Neural progenitor cell (in vitro differentiated cells): ENCODE measurements at regions not wholly inside any gene's neighbourhood (a gene's known extent, or its start where the extent isn't known, plus 50 kb on each side); places are given as distances from the start of the nearest gene placed in this dataset.

Experiments
- DNase-seq: peaks from one replicate; pipeline ENCODE4 v3.0.0-alpha.2; 2016; ENCODE audit warnings: low spot score
- H2AFZ ChIP-seq: fragments of 200-600 bp; sonication (generic); replicated peaks from 2 replicates; pipeline ENCODE4 v1.6.1; 2016; ENCODE audit warnings: antibody characterized with exemption
- H3F3A ChIP-seq: fragments of 200-600 bp; sonication (generic); 2 replicates; pipeline ENCODE4 v1.6.1; 2016; ENCODE audit warnings: antibody characterized with exemption, low read depth
- H3K27ac ChIP-seq: fragments of 200-600 bp; sonication (generic); 2 replicates; pipeline ENCODE4 v1.5.1; 2016; ENCODE audit warnings: mild to moderate bottlenecking
- H3K27me3 ChIP-seq: fragments of 200-600 bp; sonication (generic); 2 replicates; pipeline ENCODE4 v1.6.1; 2016; ENCODE audit warnings: mild to moderate bottlenecking, moderate library complexity
- H3K36me3 ChIP-seq: fragments of 200-600 bp; sonication (generic); 2 replicates; pipeline ENCODE4 v1.5.1; 2016
- H3K4me1 ChIP-seq: fragments of 200-600 bp; sonication (generic); 2 replicates; pipeline ENCODE4 v1.6.1; 2016; ENCODE audit warnings: mixed run types
- H3K4me2 ChIP-seq: fragments of 200-600 bp; sonication (generic); 2 replicates; pipeline ENCODE4 v1.6.1; 2016
- H3K4me3 ChIP-seq: fragments of 200-600 bp; sonication (generic); 2 replicates; pipeline ENCODE4 v1.5.1; 2016
- H3K79me2 ChIP-seq: fragments of 200-600 bp; sonication (generic); 2 replicates; pipeline ENCODE4 v1.6.1; 2016; ENCODE audit warnings: low read depth
- H3K9ac ChIP-seq: fragments of 200-600 bp; sonication (generic); 2 replicates; pipeline ENCODE4 v1.6.1; 2016
- H3K9me3 ChIP-seq: fragments of 200-600 bp; sonication (generic); 2 replicates; pipeline ENCODE4 v1.5.1; 2016; ENCODE audit warnings: low read depth
- H4K20me1 ChIP-seq: fragments of 200-600 bp; sonication (generic); 2 replicates; pipeline ENCODE4 v1.6.1; 2016; ENCODE audit warnings: low read depth
- H3K27ac Mint-ChIP-seq: 3 replicates; pipeline ENCODE4 v1.8.0; 2021; ENCODE audit warnings: mixed read lengths
- H3K27me3 Mint-ChIP-seq: 2 replicates; pipeline ENCODE4 v1.8.0; 2022; ENCODE audit warnings: low read depth, mild to moderate bottlenecking, inconsistent platforms, moderate library complexity, mixed read lengths; ENCODE audit not compliant: insufficient read depth
- H3K36me3 Mint-ChIP-seq: 3 replicates; pipeline ENCODE4 v1.8.0; 2021; ENCODE audit warnings: mixed read lengths
- H3K4me1 Mint-ChIP-seq: 3 replicates; pipeline ENCODE4 v1.8.0; 2021; ENCODE audit warnings: mixed read lengths
- H3K4me3 Mint-ChIP-seq: 3 replicates; pipeline ENCODE4 v1.8.0; 2021; ENCODE audit warnings: mild to moderate bottlenecking, moderate library complexity, mixed read lengths
- H3K9me3 Mint-ChIP-seq: 3 replicates; pipeline ENCODE4 v1.8.0; 2020; ENCODE audit warnings: mixed read lengths
- EZH2 ChIP-seq: fragments of 200-600 bp; sonication (generic); IDR thresholded peaks from 2 replicates; pipeline ENCODE4 v1.6.1; 2017; ENCODE audit warnings: antibody characterized with exemption, mild to moderate bottlenecking, moderate library complexity
- EZH2phosphoT487 ChIP-seq: fragments of 200-600 bp; sonication (generic); IDR thresholded peaks from 2 replicates; pipeline ENCODE4 v1.6.1; 2017; ENCODE audit warnings: antibody characterized with exemption
- TF ChIP-seq, protein P1 (sequence below): fragments of 200-600 bp; sonication (generic); IDR thresholded peaks from 2 replicates; pipeline ENCODE4 v1.5.1; 2017; ENCODE audit warnings: antibody characterized with exemption, mild to moderate bottlenecking

DNA sequence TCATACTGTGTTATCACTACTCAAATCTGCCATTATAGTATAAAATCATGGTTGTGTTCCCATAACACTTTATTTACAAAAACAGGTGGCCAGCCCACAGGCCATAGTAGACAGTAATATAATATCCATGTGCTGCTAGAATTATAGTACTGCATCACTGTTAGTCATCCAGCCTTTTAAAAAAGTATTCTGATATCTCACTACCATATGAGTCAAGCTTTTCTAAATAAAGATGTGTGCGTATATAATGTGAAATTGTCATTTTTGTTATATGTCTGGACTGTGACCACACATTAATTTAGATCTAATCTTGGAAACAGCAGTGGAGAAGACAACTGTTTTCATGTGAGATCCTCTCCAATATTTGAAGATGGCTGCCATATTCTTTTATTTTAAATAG is 1049.1 kb upstream of the GOT2 start:
- H3F3A ChIP-seq, result no peaks in the 10 kb centered on the region
- H3K9me3 Mint-ChIP-seq, result no peaks in the 10 kb centered on the region
- H3K4me3 Mint-ChIP-seq, result no peak overlapping the region
- H3K27me3 ChIP-seq, result no peaks in the 10 kb centered on the region
- H3K9ac ChIP-seq, result no peak overlapping the region
- no peaks in the 10 kb centered on the region for H3K79me2 ChIP-seq
- no peaks in the 10 kb centered on the region for H4K20me1 ChIP-seq
- no peaks in the 10 kb centered on the region for H3K9me3 ChIP-seq
- no peak overlapping the region for H3K27ac Mint-ChIP-seq
- H3K4me1 ChIP-seq, result no peaks in the 10 kb centered on the region
- no peaks in the 10 kb centered on the region for H3K36me3 Mint-ChIP-seq
- H2AFZ ChIP-seq, result no peak overlapping the region
- H3K4me1 Mint-ChIP-seq, result no peaks in the 10 kb centered on the region
- no peaks in the 10 kb centered on the region for H3K36me3 ChIP-seq
- H3K4me2 ChIP-seq, result no peak overlapping the region
- DNase-seq, result no peak
- TF ChIP-seq, protein P1, sequence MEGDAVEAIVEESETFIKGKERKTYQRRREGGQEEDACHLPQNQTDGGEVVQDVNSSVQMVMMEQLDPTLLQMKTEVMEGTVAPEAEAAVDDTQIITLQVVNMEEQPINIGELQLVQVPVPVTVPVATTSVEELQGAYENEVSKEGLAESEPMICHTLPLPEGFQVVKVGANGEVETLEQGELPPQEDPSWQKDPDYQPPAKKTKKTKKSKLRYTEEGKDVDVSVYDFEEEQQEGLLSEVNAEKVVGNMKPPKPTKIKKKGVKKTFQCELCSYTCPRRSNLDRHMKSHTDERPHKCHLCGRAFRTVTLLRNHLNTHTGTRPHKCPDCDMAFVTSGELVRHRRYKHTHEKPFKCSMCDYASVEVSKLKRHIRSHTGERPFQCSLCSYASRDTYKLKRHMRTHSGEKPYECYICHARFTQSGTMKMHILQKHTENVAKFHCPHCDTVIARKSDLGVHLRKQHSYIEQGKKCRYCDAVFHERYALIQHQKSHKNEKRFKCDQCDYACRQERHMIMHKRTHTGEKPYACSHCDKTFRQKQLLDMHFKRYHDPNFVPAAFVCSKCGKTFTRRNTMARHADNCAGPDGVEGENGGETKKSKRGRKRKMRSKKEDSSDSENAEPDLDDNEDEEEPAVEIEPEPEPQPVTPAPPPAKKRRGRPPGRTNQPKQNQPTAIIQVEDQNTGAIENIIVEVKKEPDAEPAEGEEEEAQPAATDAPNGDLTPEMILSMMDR, result no peak
- TF ChIP-seq EZH2phosphoT487, result no peak
- TF ChIP-seq EZH2, result no peak
- H3K27ac ChIP-seq, result no peak overlapping the region
- no peak overlapping the region for H3K4me3 ChIP-seq
- H3K27me3 Mint-ChIP-seq, result no peaks in the 10 kb centered on the region

- Histone ChIP-seq H3K4me1 (no peaks in the 10 kb centered on the region), H3K79me2 (no peaks in the 10 kb centered on the region), H3K36me3 (peaks cover 4% of the 10 kb centered on the region), H3K9ac (no peak overlapping the region), H3K27me3 (no peaks in the 10 kb centered on the region), H3K27ac (no peak overlapping the region), H2AFZ (no peak overlapping the region), H3F3A (no peaks in the 10 kb centered on the region), H4K20me1 (no peaks in the 10 kb centered on the region), H3K9me3 (no peaks in the 10 kb centered on the region), H3K4me2 (no peak overlapping the region), H3K4me3 (no peak overlapping the region)
- TF ChIP-seq, protein P1, result no peak
- no peak for TF ChIP-seq EZH2
- TF ChIP-seq EZH2phosphoT487, result no peak
- no peak for DNase-seq
- no peak overlapping the region for H3K4me3 Mint-ChIP-seq
- no peak overlapping the region for H3K27ac Mint-ChIP-seq
- no peaks in the 10 kb centered on the region for H3K36me3 Mint-ChIP-seq
- H3K27me3 Mint-ChIP-seq, result no peaks in the 10 kb centered on the region
- H3K9me3 Mint-ChIP-seq, result no peaks in the 10 kb centered on the region
- no peaks in the 10 kb centered on the region for H3K4me1 Mint-ChIP-seq
These were observed 1039.2 kb upstream of the GOT2 start for GRCh38 chr16:59773330-59773729.

DNA sequence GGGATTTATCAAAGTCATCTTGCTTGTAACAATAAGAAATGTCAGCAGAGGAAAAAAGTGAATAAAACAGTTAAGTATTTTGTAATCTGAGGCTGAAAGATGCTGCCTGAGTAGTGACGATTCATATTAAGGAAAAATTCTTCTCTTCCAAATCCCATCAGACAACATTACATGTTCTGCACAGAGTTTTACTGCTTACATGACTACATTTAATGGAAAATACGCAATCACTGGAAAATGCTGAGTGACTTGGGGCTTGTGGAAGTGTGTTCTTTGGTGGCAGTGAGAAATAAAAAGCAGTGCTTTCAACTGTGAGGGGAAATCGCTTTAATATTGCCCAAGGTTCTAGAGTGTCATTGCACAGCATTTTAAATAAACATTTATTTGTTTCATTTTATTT is 1025.2 kb upstream of the GOT2 start:
- no peak overlapping the region for H3K27ac Mint-ChIP-seq
- H3K27me3 ChIP-seq, result no peaks in the 10 kb centered on the region
- H3K4me3 Mint-ChIP-seq, result no peak overlapping the region
- no peak overlapping the region for H3K4me2 ChIP-seq
- H2AFZ ChIP-seq, result no peak overlapping the region
- no peak overlapping the region for H3K27ac ChIP-seq
- H4K20me1 ChIP-seq, result no peaks in the 10 kb centered on the region
- no peaks in the 10 kb centered on the region for H3F3A ChIP-seq
- H3K4me1 Mint-ChIP-seq, result no peaks in the 10 kb centered on the region
- no peaks in the 10 kb centered on the region for H3K4me1 ChIP-seq
- H3K9me3 Mint-ChIP-seq, result peaks cover 22% of the 10 kb centered on the region
- DNase-seq, result no peak
- TF ChIP-seq, protein P1, result no peak
- TF ChIP-seq EZH2phosphoT487, result no peak
- no peak for TF ChIP-seq EZH2
- H3K9me3 ChIP-seq, result no peaks in the 10 kb centered on the region
- H3K36me3 ChIP-seq, result no peaks in the 10 kb centered on the region
- no peaks in the 10 kb centered on the region for H3K27me3 Mint-ChIP-seq
- no peaks in the 10 kb centered on the region for H3K79me2 ChIP-seq
- no peak overlapping the region for H3K4me3 ChIP-seq
- peaks cover 4% of the 10 kb centered on the region for H3K36me3 Mint-ChIP-seq
- H3K9ac ChIP-seq, result no peak overlapping the region

DNA sequence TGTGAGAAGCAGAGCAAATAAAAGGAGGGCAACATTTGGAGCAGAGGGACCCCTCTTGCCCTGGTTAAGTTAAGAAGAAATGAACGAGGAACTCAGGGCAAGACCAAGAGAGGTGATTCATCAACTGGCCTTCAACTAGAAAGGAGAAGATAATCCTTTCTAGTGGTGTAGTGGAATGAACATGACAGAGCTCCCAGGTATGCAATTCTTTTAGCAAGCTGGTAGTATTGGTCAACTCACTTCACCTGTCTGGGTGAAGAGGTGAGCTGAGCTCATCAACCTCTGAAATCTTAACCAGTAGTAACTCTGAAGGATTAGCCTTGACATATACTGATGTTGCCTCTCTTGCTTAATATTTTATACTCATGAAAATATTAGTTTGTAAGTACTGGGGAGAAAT is 1024.7 kb upstream of the GOT2 start:
- Histone ChIP-seq H3K4me1 (no peaks in the 10 kb centered on the region), H3K4me2 (no peak overlapping the region), H3K36me3 (no peaks in the 10 kb centered on the region), H2AFZ (no peak overlapping the region), H3K9me3 (no peaks in the 10 kb centered on the region), H3K79me2 (no peaks in the 10 kb centered on the region), H3K27me3 (no peaks in the 10 kb centered on the region), H4K20me1 (no peaks in the 10 kb centered on the region), H3K27ac (no peak overlapping the region), H3K9ac (no peak overlapping the region), H3F3A (no peaks in the 10 kb centered on the region), H3K4me3 (no peak overlapping the region)
- Mint-ChIP-seq H3K4me3 (no peak overlapping the region), H3K27ac (no peak overlapping the region), H3K4me1 (no peaks in the 10 kb centered on the region), H3K27me3 (no peaks in the 10 kb centered on the region), H3K36me3 (peaks cover 4% of the 10 kb centered on the region), H3K9me3 (peaks cover 18% of the 10 kb centered on the region)
- TF ChIP-seq EZH2phosphoT487, result no peak
- TF ChIP-seq EZH2, result no peak
- TF ChIP-seq, protein P1, result no peak
- no peak for DNase-seq
